Right forelimb (tissue), 1 donor: ENCODE measurements at regions not wholly inside any gene's neighbourhood (a gene's known extent, or its start where the extent isn't known, plus 50 kb on each side); places are given as distances from the start of the nearest gene placed in this dataset.

Source experiments
- DNase-seq: peaks from one replicate; pipeline ENCODE4 v3.0.0-alpha.2; 2018

DNA sequence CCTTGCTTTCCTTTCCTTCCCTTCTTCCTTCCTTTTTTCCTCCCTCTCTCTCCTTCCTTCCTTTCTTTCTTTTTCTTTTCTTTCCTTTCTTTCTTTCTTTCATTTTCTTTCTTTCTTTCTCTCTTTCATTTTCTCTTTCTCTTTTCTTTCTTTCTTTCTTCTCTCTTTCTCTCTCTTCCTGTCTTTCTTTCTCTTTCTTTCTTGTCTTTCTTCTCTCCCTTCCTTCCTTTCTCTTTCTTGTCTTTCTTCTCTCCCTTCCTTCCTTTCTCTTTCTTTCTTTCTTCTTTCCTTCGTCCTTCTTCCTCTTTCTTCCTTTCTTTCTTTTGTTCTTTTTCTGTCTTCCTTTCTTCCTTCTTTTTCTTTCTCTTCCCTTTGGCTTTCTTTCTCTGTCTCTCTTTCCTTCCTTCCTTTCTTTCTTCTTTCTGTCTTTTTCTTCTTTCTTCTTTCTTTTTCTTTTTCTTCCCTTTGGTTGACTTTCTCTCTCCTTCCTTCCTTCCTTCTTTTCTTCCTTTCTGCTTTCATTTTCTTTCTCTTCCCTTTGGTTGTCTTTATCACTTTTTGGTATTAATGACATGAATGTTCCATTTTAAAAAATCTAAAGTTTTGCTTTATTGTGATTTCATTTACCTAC lies 496.4 kb upstream of the CBLB start:
- no peak for DNase-seq

DNA sequence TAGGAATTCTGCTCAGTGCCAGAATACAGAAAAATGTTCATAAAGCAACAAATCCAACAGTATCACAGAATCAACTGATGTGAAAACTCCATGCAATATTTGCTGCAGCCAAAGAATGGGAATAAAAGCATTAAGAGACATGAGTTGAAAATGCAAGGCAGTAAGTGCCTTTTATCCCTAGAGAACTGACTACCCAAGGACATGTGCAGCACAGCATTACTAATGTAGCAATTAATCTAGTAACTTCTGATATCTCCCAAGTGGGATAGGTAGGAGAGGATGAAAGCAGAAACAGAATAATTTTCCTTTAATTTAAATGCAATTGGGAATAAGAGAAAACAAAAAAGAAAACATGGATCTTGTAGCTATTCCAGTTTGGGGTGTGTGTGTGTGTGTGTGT lies 497.5 kb upstream of the CBLB start:
- DNase-seq: no peak

- DNase-seq: no peak
Measured at GRCh38 chr3:106367496-106367895, 498.7 kb upstream of the CBLB start.

DNA sequence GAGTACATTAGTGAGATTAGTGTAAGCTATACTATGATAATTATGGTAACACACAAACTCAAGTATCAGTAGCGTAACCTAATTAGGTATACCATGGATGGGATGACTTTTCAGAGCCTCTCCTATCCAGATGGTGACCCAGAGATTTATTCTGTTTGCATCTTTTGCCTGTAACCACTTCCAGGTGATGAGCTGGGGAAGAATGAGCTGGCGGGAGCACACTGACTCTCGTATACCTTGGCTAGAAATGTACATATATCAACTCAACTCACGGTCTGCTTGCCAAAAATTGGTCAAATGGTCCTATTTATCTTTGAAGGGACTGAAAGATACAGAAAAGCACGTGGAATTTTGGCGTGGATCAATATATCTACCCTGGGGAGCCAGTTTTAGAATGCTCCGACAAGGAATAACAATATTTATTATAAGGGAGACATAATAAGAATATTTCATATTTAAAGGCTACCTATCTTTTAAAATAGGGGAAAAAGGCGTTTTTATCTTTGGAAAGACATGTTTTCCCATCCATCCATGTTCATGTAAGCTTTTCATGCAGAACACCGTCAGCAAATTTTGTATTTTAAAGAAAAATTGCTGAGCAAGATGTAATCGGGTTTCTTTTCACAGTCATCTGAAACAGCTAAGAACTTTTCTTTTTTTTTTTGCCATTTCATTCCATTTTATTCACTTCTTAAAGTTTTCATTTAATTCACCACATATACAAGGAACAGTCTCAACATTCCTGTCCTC lies 502.6 kb upstream of the CBLB start:
- DNase-seq: no peak

GRCh38 chr3:106371971-106372805 lies 503.4 kb upstream of the CBLB start:
- DNase-seq: no peak

DNA sequence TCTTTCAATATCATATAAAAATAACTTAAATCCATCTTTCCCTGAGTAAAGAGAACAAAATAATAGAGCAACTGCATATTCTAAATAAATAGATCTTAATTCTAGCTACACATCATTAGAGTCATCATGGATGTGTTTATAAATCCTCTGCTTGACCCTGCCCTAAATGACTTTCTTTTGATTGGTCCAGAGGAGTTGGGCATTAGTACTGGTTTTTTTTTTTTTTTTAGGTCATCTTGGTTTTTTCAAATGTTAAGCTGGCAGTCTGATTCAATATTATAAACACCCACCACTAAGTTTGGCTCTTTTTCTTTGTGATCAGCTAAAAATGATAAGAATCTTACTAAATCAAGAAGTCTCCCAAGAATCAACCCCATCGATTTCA lies 504.0 kb upstream of the CBLB start:
- no peak for DNase-seq

DNA sequence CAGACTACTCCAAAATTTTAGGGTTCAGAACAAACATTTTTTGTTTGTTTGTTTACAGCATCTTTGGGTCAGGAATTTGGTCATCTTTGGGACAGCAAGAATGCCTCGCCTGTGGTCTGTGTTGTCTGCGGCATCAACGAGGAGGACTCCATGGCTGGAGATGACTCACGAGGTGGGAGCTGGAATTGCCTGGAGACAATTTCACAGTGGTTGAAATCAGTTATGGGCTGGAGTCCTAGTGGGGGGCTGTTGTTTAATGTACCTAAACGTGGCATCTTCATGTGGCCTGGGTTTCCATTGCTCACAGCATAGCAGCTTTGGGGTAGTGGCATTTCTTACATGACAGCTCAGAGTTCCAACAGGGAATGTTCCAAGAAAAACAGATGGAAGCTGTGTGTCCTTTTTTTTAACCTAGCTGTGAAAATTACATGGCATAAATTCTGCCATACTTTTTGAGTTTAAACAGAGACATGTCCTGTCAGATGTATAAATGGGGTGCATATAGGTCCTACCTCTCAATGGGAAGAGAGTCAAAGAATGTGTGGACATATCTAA lies 507.3 kb upstream of the CBLB start:
- DNase-seq: no peak

- DNase-seq: no peak
Measured at GRCh38 chr3:106379251-106379750, 510.5 kb upstream of the CBLB start.

DNA sequence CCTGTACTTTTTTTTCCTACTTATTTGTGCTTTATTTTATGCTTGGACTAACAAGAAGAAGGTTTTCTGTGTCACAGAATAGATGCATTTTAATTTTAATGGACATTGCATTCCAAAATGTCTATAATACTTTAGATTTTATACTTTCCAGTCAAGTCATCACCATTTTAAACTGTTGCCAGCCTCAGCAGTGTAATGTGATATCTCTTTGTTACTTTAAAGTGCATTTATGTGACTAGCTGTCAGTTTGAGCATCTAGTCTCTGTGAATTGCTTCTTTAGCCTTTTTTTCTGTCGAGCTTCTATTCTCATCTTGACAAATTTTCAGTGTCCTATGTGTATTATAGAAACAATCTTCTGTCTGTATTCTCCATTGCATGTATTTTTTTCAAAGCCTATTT lies 511.4 kb upstream of the CBLB start:
- no peak for DNase-seq

- no peak for DNase-seq
Measured at GRCh38 chr3:106381286-106381938, 512.6 kb upstream of the CBLB start.

DNA sequence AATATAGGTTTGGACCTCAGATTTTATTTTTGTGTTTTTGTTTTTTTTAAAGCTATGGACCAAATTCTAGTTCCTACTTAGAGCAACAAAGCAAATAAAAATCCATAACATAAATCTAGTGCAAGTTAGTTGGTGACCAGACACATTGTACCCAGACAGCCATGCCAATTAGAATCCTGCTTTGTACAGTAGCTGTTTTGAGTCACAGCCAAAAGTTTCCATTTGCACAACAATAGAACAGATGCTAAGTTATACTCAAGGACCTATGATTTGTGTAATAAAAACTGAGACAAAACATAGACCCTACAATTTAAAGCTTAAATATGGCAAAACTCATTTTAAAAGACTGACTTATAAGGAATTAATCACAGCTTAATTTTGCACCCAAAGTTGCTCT lies 513.1 kb upstream of the CBLB start:
- DNase-seq: no peak

GRCh38 chr3:106386050-106386449 lies 517.2 kb upstream of the CBLB start:
- no peak for DNase-seq

DNA sequence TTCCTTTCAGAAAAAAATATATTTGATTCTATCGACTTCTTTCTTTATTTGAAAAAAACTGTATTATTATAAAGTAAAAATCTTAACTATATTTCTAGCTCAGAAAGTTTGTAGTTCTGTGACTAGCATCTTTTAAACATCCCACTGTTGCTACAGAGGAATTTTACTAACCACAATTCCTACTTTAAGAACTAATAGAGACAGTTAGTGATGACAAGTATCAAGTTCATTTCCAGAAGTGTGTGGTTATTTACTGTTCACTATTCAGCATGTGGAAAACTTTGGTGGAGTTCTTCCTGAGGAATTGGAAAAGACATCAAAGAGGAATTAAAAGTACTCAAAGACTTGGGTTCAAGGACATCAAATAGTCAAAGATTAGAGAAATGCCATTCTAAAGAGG lies 524.1 kb upstream of the CBLB start:
- DNase-seq: no peak

GRCh38 chr3:106397006-106397405 lies 528.2 kb upstream of the CBLB start:
- DNase-seq: no peak

GRCh38 chr3:106398891-106399600 lies 530.2 kb upstream of the CBLB start:
- no peak for DNase-seq

GRCh38 chr3:106399761-106400160 lies 530.9 kb upstream of the CBLB start:
- DNase-seq: no peak

GRCh38 chr3:106401666-106402490 lies 533.1 kb upstream of the CBLB start:
- DNase-seq: no peak

- no peak for DNase-seq
Measured at GRCh38 chr3:106403371-106404145, 534.7 kb upstream of the CBLB start.

DNA sequence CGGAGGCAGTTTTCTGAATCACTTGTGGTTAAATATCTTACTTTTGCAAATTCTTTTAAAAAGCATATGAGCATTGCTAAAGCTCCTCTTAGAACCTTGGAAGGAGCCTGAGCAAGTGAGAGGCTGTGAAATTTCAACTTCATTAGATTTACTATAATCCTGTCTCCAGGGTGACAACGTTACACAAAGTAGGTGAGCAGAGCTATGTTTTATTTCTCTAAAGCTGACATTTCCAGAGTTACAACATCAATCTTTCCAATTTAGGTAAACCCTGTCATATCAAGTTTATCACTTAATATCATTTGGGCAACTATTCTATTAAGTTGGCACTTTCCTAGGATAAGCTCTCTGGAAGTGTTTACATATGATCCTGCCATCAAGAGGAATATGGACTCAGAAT lies 544.9 kb upstream of the CBLB start:
- no peak for DNase-seq

GRCh38 chr3:106420628-106421027 lies 551.8 kb upstream of the CBLB start:
- no peak for DNase-seq
